ENCODE measurements at regions not wholly inside any gene's neighbourhood (a gene's known extent, or its start where the extent isn't known, plus 50 kb on each side); places are given as distances from the start of the nearest gene placed in this dataset.

- no peak for TF ChIP-seq CTCF (IDR thresholded peaks at IDR 0.05)
These were observed 354.7 kb upstream of the SMIM21 start for GRCh38 chr18:75782204-75782603.

GRCh38 chr18:75779910-75780309 is 352.4 kb upstream of the SMIM21 start:
- TF ChIP-seq CTCF (IDR thresholded peaks at IDR 0.05): no peak

- no peak for TF ChIP-seq CTCF (IDR thresholded peaks at IDR 0.05)
These were observed 351.9 kb upstream of the SMIM21 start for GRCh38 chr18:75779450-75779849.

- no peak for TF ChIP-seq CTCF (IDR thresholded peaks at IDR 0.05)
These were observed 350.1 kb upstream of the SMIM21 start for GRCh38 chr18:75777630-75778029.

GRCh38 chr18:75775121-75775520 is 347.6 kb upstream of the SMIM21 start:
- no peak for TF ChIP-seq CTCF (IDR thresholded peaks at IDR 0.05)

GRCh38 chr18:75773618-75774017 is 346.1 kb upstream of the SMIM21 start:
- TF ChIP-seq CTCF (IDR thresholded peaks at IDR 0.05): no peak

- TF ChIP-seq CTCF (IDR thresholded peaks at IDR 0.05): no peak
These were observed 335.3 kb upstream of the SMIM21 start for GRCh38 chr18:75762758-75763157.

- no peak for TF ChIP-seq CTCF (IDR thresholded peaks at IDR 0.05)
These were observed 332.7 kb upstream of the SMIM21 start for GRCh38 chr18:75760208-75760607.

All from LNCAP (cell line).